Tongue (tissue), 1 donor: ENCODE measurements at regions not wholly inside any gene's neighbourhood (a gene's known extent, or its start where the extent isn't known, plus 50 kb on each side); places are given as distances from the start of the nearest gene placed in this dataset.

Experiments
- DNase-seq: peaks from one replicate; pipeline ENCODE4 v3.0.0-alpha.2; 2015

DNA sequence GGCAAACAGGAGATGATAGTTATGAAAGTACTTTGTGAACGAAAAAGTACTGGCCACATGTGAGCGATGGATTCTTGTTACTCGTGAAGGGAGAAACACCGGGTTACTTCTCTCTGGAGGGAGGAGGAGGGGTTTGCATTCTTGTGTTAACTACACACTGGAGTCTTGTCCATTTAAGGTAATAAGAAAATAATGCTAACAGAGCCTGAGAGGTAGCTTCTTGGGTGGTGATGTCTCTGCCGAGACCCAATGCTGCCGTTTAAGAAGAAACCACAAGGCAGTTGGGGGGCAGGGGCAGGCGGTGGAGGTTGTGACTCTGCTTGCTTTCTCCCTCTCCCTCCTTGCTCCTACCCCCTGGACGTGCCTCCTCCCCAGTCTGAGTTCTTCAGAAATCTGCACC lies 100.9 kb upstream of the ROPN1 start:
- DNase-seq, result no peak

DNA sequence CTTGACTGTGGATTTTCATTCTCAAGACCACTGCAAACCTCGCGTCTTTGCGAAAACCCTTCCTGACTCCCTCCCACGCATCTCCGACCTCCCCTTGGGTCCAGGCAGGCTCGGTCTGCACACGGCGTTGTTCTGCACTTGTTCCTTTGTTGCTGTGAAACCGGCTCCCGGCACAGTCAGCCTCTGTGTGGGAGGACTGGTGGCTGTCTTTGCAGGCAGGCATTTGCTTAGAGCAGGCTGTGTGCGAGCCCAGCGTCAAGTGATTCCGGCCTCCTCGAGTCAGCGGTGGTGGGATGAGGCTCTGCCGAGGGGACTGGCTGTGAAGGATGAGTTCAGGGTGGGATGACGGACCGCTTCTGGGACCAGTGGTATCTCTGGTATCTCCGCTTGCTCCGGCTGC lies 102.6 kb upstream of the ROPN1 start:
- DNase-seq, result no peak

DNA sequence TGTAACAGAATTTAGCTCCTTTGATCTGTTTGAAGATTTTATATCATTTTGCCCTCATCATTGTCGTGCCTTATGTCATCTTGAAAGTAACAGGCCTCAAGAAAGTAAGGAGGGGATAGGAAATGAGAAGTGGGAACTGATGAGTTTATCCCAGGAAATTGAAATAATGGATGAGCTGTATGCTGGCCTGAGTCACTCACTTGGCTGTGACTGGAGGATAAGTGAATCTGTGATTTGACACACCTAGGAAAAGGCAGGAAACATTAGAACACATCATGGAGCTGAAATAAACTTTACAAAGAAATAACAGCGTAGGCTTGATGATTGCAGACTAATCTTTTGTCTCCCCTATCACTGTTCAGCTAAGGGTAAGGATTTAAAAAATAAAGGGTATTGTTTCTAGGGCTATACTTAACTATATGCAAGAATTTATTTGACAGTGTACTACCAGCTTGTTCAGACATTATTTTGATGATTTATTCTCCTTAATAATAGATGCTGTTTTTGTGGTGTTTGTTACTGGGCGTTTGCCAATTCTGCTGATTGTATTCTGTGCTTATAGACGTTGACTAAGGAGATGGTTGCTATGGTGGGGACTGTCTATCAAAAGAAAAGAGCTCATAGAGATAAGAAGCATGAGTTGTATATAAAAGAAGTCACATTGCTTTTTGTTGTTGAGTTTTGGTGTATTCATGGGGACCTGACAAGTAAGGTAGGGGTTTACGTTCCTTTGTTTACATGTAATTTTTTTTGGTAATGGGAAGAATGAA lies 105.6 kb upstream of the ROPN1 start:
- DNase-seq, result no peak

DNA sequence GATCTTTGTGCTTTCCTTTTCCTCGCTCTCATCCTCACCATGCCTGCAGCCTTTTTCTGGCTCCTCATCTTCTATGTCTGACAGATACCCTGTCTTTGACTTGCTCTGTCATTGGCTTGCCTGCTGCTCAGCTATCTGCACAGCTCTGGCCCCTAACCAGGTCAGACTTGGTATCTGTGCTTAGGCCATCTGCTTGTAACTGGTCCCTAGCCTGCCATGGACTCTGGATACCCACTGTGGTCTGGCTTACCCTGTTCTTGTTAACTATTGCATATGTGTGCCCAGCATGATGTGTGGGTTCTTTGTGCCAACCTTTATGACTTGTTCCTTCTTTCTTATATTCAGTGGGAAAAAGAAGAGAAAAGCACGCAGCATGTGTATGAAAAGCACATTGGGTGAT lies 109.7 kb upstream of the ROPN1 start:
- no peak for DNase-seq

DNA sequence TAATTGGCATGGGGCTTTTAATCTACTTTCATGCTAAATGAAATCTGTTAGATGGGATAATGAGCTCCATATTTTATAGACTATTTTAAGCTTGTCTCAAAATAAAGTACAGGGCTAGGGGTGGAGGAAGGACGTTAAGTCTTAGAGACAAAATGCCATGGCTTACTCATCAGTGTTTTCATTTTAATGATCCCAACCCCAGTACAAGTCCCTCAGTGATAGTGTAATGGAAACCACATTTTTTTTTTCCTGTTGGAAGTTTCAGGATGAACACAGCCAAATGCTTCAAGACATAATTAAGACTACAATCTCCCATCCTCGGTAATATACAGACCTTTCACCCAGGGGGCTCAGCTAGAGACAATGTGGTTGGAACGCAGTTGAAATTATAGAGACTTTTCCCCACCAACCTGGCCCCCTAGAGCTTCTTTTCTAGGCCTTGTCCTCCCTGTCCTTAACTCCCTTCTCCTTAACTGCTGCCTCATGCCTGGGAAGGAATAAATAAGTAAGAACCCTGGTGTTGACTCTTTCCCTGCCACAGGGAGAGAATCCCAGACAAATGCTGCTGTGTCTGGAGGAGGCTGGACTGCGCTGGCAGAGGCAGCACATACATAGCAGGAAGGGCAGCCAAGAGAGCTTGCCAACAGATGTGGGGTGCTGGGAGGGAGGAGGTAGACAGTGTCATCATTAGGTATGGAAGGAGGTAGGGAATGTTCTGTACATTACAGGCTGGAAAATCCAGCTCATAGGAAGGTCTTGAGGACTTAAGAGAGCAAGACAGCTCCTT lies 115.4 kb upstream of the ROPN1 start:
- DNase-seq, result peak; percentile 57

DNA sequence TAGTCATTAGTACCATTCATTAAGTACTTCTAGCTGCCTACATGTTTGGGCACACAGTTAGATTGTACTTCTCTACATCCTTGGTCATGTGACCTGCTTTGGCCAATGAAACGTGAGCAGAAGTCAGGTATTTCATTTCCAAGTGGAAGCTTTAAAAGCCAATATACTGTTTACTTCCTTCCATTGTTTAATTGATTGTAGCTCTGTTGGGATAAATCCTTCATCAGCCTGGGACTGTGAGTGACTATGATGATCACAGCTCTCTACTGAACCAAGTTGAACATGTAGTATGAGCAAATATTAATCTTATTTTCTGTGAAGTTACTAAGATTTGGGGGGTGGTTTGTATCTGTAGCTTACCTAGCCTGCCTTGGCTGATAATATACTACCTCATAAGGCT lies 116.5 kb upstream of the ROPN1 start:
- no peak for DNase-seq

DNA sequence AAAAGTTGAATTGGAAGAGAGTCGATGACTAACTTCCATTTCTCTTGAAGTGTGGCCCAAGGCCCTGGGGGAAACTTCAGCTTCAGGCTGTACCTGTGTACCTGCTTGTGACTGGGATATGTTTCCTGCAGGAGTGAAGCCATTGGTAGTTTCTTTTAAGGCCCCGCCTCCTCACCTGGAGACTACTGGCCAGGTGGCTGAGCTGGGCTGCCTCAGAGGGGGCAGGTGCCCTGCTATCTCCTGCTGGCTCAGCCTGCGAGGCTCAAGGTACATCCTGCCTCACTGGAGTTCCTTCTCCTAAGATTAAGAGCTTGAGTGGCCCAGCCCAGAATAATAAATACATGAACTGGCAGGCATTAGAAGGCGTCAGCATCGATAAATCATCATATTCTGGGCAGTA lies 121.6 kb upstream of the ROPN1 start:
- DNase-seq, result no peak

DNA sequence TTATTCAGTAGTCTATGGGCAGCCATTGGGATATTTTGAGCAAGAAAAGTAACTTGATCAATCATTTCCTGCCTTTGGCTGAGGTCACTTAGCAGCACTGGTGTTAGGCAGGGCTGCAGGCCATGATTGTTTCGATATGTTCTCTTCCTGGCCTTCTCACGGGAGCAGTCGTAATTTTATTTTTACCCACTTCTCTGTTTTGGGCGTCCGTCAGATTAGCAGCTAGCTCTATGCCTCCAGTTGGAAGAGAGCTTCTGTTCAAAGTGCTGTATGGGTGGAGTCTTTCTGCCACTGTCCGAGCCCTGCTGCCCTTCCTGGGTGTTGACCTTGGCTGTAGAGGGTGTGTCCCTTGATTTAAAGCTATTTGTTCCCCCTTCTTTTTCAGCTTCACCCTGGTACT lies 123.4 kb upstream of the ROPN1 start:
- DNase-seq, result no peak

DNA sequence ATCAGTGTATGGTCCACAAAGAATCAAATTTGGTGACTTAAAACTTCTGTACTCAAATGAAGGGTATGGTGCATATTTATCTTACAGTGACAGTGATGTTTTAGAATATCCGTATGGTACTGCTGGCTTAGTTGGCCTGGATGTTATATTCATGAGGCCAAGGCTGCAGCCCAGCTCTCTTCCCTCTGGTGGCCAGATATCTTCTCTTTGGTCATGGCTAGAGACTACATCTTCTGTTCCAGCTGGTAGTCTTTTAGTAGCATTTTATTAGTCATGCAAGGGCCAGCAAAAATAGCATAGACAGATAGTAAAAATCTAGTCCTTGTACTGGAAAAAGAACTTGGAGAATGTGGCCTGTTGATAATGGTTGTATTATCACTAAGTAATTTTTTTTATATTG lies 124.0 kb upstream of the ROPN1 start:
- no peak for DNase-seq

DNA sequence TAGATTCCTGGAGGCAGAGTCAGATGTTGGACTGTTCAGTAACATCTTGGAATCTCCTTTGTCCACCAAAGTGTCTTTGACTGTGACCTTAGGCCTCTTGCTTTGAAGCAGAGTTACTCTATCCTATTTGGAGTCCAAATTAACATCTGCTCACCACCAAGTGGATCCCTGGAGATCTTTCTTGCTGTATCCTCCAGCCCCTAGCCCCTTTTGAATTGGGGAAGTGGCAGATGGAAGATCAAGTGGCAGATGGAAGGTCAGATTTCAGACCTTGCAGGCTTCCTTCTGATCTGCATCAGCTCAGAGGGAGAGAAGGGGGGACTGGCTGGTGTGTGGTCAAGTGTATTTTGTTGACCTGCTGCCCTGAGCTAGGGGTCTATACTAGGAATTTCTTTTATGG lies 125.0 kb upstream of the ROPN1 start:
- DNase-seq, result no peak

DNA sequence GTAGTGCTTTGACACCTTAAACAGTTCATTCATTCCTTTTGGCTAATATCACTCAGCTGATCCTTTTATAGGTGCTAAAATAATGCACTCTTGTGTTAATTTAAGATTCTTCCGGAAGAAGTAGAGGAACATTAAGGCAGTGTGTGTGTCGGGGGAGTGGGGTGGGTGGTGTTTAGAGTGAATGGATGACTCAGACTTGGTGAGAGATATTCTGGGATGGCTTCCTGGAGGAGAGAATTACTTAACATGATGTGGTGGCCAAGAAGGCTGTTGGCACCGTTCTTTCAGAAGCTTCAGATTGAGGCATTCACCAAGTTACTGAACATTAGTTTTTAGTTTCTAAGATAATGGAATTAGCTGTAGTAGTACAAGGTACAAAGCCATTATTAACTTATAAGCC lies 125.6 kb upstream of the ROPN1 start:
- DNase-seq, result no peak

DNA sequence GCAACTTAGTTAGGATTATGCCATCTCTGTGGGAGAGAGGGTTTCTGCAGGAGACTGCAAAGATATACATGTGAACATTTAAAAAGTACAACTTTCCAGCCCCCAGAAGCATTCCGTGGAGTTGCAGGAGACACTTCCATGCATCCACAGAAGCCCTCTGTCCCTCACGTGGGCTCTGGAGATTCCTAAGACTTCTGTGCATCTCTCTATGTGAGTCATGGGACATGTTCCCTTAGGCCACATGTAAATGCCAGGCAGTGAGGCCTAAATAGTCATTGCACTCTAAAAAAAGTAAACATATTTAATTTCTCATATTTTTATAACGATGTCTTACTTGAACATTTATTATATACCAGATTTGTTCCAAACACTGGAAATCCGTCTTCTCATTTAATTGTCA lies 126.5 kb upstream of the ROPN1 start:
- no peak for DNase-seq

DNA sequence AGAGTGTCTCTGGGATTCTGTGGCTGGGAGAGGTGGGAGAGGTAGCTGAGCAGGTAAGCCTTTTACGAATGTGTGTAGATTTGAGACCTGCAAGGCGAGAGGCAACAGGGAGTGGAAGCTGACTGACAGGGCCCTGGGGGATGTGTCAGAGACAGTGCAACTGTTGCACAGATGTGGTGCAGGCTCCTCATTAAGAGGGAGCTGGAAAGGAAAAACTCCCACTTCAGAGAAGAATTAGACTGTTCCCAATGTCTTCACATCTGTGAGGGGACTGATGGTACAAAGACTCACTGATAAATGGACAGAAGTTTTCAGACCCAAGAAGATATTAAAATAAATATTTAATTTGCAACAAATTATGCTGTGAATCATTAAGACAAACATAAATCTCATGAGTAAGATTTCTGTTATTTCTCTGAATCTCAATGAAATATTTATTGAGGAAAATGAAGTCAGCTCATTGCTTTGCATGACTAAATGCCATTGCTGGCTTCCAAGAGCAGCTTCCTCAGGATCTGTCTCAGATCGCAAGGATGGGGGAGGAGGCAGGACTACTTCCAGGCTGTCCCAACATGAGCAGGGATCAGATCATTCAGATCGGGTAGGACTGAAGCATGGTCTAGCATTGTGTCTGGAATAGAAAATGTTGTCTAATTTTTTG lies 127.3 kb upstream of the ROPN1 start:
- DNase-seq, result no peak

DNA sequence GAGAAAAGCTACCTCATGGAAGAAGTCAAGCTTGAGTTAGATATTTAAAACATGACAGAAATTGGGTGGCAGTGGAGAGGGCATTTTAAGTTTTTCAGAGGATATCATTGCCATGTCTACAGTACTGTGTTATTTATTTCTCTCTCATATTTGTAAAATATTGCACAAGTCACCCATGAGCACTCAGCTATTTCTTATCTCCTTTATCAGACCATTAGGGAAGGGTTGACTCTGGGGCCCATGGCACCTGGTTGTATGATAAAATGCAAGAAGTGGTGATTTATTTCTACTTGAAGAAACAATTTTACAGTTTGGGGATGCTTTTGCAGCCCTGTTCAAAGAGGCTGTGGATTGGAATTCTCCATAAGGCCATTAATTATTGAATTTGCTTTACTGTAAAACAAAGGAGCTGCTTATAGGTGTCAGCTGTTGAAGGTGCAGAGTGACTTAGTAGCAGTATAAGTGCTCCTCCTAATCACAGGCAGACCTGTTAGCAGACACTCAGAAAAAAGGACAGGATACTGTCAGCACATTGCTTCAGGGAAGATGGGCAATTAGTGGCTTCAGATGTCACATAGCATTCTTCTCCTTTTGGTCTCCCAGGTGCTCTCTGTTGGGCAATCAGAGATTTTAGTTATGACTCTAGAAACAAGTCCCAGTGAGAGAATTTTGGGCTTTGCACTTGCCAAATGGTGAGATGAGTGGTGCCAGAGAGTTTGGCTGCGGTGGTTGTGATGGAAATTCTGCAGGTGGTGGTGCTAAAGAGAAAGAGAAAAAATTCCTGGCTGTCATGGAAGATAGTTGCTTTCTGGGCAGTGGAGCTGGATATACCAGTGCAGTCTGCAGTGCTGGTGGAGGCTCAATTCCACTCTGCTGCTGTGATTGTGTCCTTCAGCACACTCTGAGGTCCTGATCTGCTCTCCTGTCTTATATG lies 129.7 kb upstream of the ROPN1 start:
- DNase-seq, result no peak

DNA sequence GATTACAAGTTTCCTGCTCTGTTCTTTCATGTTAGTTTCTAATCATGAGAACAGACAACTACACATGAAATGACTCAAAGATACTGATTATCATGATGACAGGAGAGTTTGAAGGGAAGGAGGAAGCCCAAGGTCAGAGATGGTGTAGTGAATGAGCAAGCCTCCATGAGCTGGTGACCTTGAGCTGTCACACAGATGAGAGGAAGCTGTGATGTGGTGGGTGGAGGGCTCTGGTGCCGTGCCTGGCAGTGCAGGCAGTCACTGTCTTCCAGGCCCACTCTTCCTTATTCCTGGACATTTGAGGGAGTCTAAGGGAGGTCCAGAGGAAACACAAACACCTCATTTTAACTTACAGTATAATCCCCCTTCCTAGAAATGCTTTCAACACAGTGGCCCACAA lies 133.4 kb upstream of the ROPN1 start:
- no peak for DNase-seq

DNA sequence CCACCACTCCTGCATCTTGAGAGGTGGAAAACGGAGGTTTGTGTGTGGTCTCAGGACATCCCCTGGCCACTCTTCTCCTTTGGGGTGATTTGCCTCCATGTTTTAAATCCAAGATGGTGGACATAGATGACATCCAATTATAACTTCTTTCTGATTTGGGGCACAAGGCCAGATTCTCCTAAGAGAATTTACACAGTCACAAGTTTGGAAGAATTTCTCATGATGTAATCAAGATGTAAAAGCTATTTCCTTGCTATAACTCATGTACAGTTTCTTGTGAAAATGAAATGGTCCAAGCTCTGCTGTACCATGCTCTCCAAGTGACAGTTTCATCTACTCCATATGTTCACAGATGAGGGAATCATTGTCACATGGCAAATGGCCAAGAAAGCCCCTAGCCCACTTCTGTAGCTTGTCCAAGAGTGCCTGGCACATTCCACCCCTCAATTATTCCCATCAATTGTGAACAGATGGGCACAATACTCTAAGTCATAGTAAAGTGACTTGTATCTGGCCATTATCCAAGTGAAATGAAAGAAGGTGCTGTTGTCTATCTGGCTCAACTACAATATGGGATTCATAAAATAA lies 134.6 kb upstream of the ROPN1 start:
- no peak for DNase-seq

DNA sequence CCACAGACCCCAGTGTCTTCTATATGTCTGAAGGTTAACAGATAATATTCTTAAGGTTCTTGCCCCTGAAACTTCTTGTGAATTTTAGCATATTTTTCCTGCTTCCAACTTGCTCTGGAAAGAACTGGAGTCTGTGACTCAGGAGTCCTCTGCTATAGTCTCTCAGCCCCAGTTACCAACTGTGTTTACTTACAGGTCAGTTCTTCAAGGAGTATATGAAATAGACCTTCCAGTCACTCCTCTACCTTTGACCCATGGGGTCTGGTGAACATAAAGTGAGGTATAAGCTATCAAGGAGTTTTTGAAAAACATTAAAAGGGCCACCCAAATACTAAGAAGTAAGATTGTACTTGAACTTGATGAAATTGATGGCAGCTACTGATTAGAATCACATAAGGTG lies 139.2 kb upstream of the ROPN1 start:
- no peak for DNase-seq

DNA sequence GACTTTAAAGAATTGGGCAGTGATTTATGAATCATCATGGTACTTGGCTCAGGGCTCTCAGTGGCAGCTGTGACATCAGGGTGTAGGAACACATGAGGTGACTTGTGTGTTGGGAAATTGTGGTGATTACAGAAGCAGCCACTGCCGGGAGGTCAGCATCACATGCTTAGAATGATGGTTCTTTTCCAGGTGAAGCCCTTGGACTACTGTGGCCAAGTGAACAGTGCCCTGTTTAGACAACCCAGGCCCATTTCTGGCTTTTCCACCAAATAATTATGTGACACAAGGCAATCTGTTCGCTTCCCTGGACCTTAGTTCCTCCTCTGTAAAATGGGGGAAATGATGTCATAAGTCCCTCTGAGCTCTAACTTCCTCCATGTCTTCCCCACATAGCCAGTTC lies 139.7 kb upstream of the ROPN1 start:
- DNase-seq, result no peak

DNA sequence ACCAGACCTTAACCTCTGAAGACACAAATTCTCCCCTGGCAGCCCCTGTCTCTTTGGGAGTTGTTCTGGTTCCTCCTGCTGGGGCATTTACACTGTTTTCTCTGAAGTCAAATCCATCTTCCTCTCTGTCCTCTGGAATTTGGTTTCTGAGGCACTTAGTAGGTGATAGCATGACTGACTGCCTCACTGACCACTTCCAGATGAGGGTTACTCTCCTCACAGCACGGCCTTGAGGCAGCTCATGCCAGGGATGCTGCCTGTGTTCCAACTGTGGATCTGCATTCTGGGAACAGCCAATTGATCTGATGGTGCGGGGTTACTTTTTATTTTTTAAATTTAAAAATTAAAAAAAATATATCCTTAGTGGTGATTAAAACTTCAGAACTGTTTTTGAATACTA lies 140.9 kb upstream of the ROPN1 start:
- no peak for DNase-seq

DNA sequence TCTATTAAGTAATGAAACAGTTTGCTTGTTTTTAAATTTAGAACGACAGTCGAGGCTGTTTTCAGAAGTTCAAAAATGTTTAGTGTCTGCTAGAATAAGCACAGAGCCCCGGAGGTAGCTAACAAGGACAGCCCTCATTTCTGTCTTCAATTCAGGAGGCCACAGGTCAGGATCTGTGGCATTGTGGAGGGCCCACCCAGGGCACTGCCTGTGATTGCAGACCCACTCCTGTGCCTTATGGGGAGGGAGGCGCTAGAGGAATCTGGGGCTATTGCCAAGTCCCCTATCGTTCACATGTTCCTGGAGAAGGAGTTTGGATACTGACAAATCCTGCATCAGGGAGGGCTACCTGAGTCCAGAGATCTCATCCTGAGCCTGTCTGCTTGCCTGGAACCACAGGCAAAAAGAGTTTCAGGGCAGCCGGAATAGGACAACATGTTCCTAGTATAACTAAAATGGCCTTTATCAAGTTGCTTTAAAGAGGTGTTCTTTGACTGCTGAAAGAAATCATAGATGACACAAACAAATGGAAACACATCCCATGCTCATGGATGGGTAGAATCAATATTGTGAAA lies 141.5 kb upstream of the ROPN1 start:
- DNase-seq, result no peak

DNA sequence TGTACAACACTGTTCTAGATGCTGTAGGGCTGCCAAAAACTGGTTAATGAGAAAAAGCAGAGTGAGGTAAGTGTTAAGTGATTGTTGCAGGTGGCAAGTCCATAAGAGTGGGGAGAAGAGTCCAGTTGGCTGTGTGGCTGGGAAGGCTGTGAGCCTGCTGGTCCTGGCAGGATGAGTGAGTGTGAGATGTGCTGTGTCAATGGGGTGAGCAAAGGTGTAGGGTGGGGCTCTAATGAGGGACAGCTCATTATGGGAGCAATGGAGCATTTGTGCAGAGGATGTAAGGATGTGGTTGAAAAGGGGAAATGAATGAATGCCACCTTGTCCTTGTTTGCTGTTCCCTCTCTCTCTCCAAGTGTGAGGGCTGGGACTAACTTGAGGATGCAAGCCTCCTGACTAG lies 145.3 kb upstream of the ROPN1 start:
- DNase-seq, result no peak

DNA sequence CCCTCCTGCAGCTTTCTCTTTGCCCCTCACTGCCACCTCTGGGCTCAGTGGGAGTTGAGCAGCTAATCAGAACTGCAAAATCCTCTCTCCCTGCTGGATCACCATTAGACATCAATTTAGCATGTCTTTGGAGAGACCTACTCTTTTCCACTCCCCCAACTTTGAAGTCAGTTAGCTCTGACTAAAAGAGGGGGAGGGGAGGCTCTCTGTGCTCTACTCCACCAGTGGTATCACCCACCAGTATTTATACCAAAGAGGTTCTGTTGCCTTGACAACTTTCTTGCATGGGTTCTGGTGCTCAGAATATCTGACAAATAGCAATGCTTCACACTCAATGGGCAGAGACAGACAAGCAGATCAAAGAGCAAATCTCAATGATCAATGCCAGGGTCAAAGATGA lies 146.2 kb upstream of the ROPN1 start:
- DNase-seq, result no peak
